GM18505 (cell line): ENCODE measurements at regions not wholly inside any gene's neighbourhood (a gene's known extent, or its start where the extent isn't known, plus 50 kb on each side); places are given as distances from the start of the nearest gene placed in this dataset.
A peak's percentile ranks its signal among the peaks of the same experiment; 100 is the strongest.

Experiments
- ATAC-seq: cut with Tn5 transposase; IDR thresholded peaks from one replicate; pipeline ENCODE4 v1.9.1; 2021; ENCODE audit not compliant: unreplicated experiment
- POLR2A ChIP-seq: IDR thresholded peaks from 4 replicates; pipeline ENCODE4 v1.6.1; 2011; ENCODE audit warnings: borderline replicate concordance; ENCODE audit not compliant: insufficient read depth, insufficient read length; ENCODE audit errors: extremely low read depth

DNA sequence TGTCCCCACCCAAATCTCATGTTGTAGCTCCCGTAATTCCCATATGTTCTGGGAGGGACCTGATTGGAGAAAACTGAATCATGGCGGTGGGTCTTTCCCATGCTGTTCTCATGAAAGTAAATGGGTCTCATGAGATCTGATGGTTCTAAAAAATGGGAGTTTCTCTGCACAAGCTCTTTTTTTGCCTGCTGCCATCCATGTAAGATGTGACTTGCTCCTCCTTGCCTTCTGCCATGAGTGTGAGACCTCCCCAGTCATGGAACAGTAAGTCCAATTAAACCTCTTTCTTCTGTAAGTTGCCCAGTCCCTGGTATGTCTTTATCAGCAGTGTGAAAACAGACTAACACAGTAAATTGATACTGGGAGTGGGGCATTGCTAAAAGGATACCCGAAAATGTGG is 1218.4 kb upstream of the CITED2 start:
- no peak for TF ChIP-seq POLR2A
- no peak for ATAC-seq

DNA sequence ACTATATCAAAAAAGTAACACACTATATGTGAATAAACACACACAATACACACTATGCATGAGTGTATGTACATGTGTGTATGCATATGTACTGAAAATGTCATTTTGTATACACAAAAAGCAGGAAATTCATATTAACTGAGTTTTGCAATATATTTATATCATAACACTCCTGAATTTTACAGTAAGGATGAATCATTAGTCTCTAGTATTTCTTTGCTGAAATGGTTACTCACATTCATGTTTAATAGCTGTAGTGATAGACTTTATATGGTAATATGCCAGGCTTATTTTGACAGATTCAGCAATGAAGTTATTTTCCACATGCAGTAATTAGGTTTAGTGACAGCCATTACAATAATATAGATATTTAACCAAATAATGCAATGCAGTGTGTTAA is 1216.2 kb upstream of the CITED2 start:
- TF ChIP-seq POLR2A = no peak
- ATAC-seq = no peak

GRCh38 chr6:140586426-140587061 is 1212.1 kb upstream of the CITED2 start:
- TF ChIP-seq POLR2A = no peak
- ATAC-seq = peak; percentile 89

DNA sequence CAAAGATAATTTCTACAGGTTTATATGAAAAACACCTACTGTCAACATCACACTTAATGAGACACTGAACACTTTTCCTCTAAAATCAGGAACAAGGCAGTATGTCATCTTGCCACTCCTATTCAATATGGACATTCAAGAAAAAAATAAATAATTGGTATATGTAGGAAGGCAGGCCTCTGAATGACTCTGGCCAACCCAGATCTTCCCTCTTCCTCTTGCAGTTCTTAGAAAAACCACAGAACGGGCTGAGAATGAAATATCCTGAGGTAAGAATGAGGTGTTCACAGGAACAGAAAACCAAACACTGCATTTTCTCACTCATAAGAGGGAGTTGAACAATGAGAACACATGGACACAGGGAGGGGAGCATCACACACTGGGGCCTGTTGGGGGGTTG is 1207.2 kb upstream of the CITED2 start:
- no peak for TF ChIP-seq POLR2A
- ATAC-seq = no peak

GRCh38 chr6:140579918-140580317 is 1205.5 kb upstream of the CITED2 start:
- ATAC-seq = no peak
- no peak for TF ChIP-seq POLR2A

GRCh38 chr6:140576004-140576555 is 1201.6 kb upstream of the CITED2 start:
- ATAC-seq = no peak
- no peak for TF ChIP-seq POLR2A

DNA sequence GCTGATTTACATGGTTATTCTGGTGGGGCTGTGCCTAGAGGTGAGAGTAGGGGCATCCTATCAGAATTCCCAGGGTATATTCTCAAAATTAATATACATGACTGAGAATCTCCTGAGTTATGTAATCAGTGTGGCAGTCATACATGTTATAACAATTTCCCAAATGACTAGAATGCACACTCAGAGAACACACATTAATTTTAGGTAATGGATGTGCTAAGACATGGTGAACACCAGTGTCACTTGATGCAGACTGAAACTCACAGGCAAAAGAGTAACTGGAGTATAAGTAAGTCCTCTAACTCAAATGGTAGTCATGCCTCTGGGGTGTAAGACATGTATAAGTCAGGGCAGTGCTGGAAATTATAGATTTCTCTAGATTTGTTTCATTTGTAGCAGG is 1198.4 kb upstream of the CITED2 start:
- no peak for TF ChIP-seq POLR2A
- ATAC-seq = no peak

GRCh38 chr6:140572129-140572528 is 1197.7 kb upstream of the CITED2 start:
- no peak for TF ChIP-seq POLR2A
- no peak for ATAC-seq

GRCh38 chr6:140571145-140571544 is 1196.7 kb upstream of the CITED2 start:
- TF ChIP-seq POLR2A = no peak
- no peak for ATAC-seq

DNA sequence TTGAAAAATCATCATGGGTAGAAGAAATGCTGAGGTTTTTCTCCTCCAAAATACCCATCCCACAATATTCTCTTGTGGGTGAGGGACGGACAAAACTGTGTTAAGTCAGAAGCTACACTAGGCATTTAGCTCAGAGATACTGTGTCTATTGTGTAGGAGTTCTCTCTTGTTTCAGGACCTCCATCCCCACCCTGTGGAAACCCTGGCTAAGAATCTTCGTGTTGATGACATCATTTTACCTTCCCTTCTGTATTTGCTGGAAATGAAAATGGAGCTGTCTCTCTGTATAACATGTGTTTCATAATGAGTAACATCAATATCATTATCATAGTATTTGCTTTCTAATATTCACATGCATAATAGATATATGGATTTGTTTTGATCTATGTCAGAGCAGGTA is 1193.0 kb upstream of the CITED2 start:
- no peak for TF ChIP-seq POLR2A
- ATAC-seq = no peak

DNA sequence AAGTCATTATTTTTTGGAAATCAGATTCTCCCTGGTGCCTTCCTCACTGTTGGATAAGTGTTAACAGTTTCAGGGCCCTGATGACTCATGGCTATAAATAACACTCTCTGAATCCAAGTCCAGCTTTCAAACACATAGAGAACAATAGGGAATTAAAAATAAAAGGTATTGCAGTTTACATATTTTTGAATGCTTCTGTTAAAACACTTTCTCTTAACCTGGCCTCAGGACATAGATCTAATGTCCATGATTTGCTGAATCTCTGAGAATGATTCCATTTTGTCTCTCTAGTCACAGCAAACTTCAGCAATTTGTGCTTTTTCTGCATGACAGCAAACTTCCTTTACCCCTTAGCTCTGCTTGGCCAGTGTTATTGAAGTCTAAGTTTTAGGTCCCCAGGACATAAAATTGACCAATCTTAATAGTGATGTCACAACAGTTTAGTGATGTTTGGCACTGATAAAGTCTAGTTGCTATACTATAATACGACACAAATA is 1192.4 kb upstream of the CITED2 start:
- no peak for TF ChIP-seq POLR2A
- ATAC-seq = no peak

- TF ChIP-seq POLR2A = no peak
- no peak for ATAC-seq
Measured at GRCh38 chr6:140563728-140564127, 1189.3 kb upstream of the CITED2 start.

- ATAC-seq = no peak
Measured at GRCh38 chr6:140561701-140562100, 1187.3 kb upstream of the CITED2 start.

GRCh38 chr6:140560671-140561070 is 1186.2 kb upstream of the CITED2 start:
- ATAC-seq = no peak
- no peak for TF ChIP-seq POLR2A

More at GRCh38 chr6:140561701-140562100, 1187.3 kb upstream of the CITED2 start:
- no peak for TF ChIP-seq POLR2A
